HEK293T (cell line): ENCODE measurements at regions not wholly inside any gene's neighbourhood (a gene's known extent, or its start where the extent isn't known, plus 50 kb on each side); places are given as distances from the start of the nearest gene placed in this dataset.

Experiments
- CTCF ChIA-PET: fragments of 350-600 bp; formaldehyde crosslinking; extraction: SDS; loops from one replicate; lab custom pipeline; 2021; ENCODE audit warnings: antibody characterized with exemption, inconsistent platforms; lab: Yijun Ruan, JAX
- POLR2A ChIA-PET: fragments of 350-600 bp; formaldehyde crosslinking; extraction: SDS; loops from one replicate; lab custom pipeline; 2020; ENCODE audit warnings: antibody characterized with exemption, inconsistent platforms; lab: Yijun Ruan, JAX
- DNase-seq: peaks from one replicate; pipeline ENCODE4 v3.0.0; 2012; ENCODE audit warnings: mixed read lengths; ENCODE audit errors: extremely low spot score
- ARNT ChIP-seq: fragments of 450-650 bp; IDR thresholded peaks from 2 replicates; pipeline ENCODE4 v1.6.1; 2017; ENCODE audit warnings: mild to moderate bottlenecking
- BHLHE40 ChIP-seq: fragments of 450-650 bp; IDR thresholded peaks from 2 replicates; pipeline ENCODE4 v1.6.1; 2016; ENCODE audit warnings: mild to moderate bottlenecking, moderate library complexity, borderline replicate concordance
- CTBP1 ChIP-seq: fragments of 450-650 bp; IDR thresholded peaks from 2 replicates; pipeline ENCODE4 v1.6.1; 2016; ENCODE audit warnings: borderline replicate concordance
- ELF4 ChIP-seq: fragments of 450-650 bp; IDR thresholded peaks from 2 replicates; pipeline ENCODE4 v1.6.1; 2017; ENCODE audit warnings: antibody characterized with exemption
- FOXA1 ChIP-seq: fragments of 450-650 bp; IDR thresholded peaks from 2 replicates; pipeline ENCODE4 v1.6.1; 2016; ENCODE audit warnings: mild to moderate bottlenecking
- FOXK2 ChIP-seq: fragments of 450-650 bp; IDR thresholded peaks from 2 replicates; pipeline ENCODE4 v1.6.1; 2016; ENCODE audit warnings: mild to moderate bottlenecking
- FOXM1 ChIP-seq: fragments of 450-650 bp; IDR thresholded peaks from 2 replicates; pipeline ENCODE4 v1.6.1; 2017; ENCODE audit warnings: mild to moderate bottlenecking, borderline replicate concordance
- HDGF ChIP-seq: fragments of 450-650 bp; IDR thresholded peaks from 2 replicates; pipeline ENCODE4 v1.6.1; 2017; ENCODE audit warnings: antibody characterized with exemption, borderline replicate concordance
- L3MBTL2 ChIP-seq: fragments of 450-650 bp; conservative IDR thresholded peaks from 2 replicates; pipeline ENCODE4 v1.6.1; 2016; ENCODE audit warnings: mild to moderate bottlenecking
- LEF1 ChIP-seq: fragments of 450-650 bp; IDR thresholded peaks from 2 replicates; pipeline ENCODE4 v1.6.1; 2017; ENCODE audit warnings: mild to moderate bottlenecking, borderline replicate concordance
- NFRKB ChIP-seq: fragments of 450-650 bp; IDR thresholded peaks from 2 replicates; pipeline ENCODE4 v1.6.1; 2016; ENCODE audit warnings: mild to moderate bottlenecking, moderate library complexity
- PKNOX1 ChIP-seq: fragments of 450-650 bp; IDR thresholded peaks from 2 replicates; pipeline ENCODE4 v1.6.1; 2016
- SP1 ChIP-seq: fragments of 450-650 bp; IDR thresholded peaks from 2 replicates; pipeline ENCODE4 v1.6.1; 2017
- SUZ12 ChIP-seq: fragments of 450-650 bp; IDR thresholded peaks from 2 replicates; pipeline ENCODE4 v1.6.1; 2016; ENCODE audit warnings: mild to moderate bottlenecking
- TARDBP ChIP-seq: fragments of 450-650 bp; IDR thresholded peaks from 2 replicates; pipeline ENCODE4 v1.6.1; 2016
- ZNF384 ChIP-seq: fragments of 450-650 bp; IDR thresholded peaks from 2 replicates; pipeline ENCODE4 v1.6.1; 2016

- DNase-seq: no peak
- CTCF ChIA-PET: no interaction called here
- TF ChIP-seq L3MBTL2 (no peak), FOXK2 (no peak), FOXA1 (no peak), NFRKB (no peak), PKNOX1 (no peak)
- POLR2A ChIA-PET: no interaction called here
Observed at GRCh38 chr5:43873791-43874190, 270.8 kb downstream of the NNT start.

- POLR2A ChIA-PET: no interaction called here
- no peak for DNase-seq
- no peak for TF ChIP-seq SP1
- TF ChIP-seq ARNT: no peak
- TF ChIP-seq FOXA1: no peak
- no peak for TF ChIP-seq ELF4
- TF ChIP-seq HDGF: no peak
- TF ChIP-seq BHLHE40: no peak
- TF ChIP-seq FOXM1: no peak
- no peak for TF ChIP-seq PKNOX1
- no peak for TF ChIP-seq FOXK2
- TF ChIP-seq ZNF384: no peak
- no peak for TF ChIP-seq LEF1
- TF ChIP-seq SUZ12: no peak
- TF ChIP-seq CTBP1: no peak
- TF ChIP-seq NFRKB: no peak
- no peak for TF ChIP-seq TARDBP
- CTCF ChIA-PET: no interaction called here
Observed at GRCh38 chr5:43859309-43859708, 256.3 kb downstream of the NNT start.

GRCh38 chr5:43855452-43855851 lies 252.5 kb downstream of the NNT start:
- DNase-seq: no peak
- TF ChIP-seq L3MBTL2 (no peak), LEF1 (no peak), HDGF (no peak), SP1 (no peak), PKNOX1 (no peak), ZNF384 (no peak), CTBP1 (no peak), FOXK2 (no peak), ARNT (no peak), TARDBP (no peak)
- ChIA-PET POLR2A (no interaction called here), CTCF (interaction anchor here (0.6 kb wide), 1 partner anchor 68 kb away, joined by 3 read pairs; no protein-coding TSS in a partner anchor)

GRCh38 chr5:43854697-43855292 lies 251.8 kb downstream of the NNT start:
- ChIA-PET CTCF (no interaction called here), POLR2A (no interaction called here)
- no peak for DNase-seq
- TF ChIP-seq HDGF (no peak), FOXK2 (no peak), SP1 (no peak), FOXM1 (no peak), L3MBTL2 (no peak), CTBP1 (no peak), PKNOX1 (no peak), BHLHE40 (no peak), ELF4 (no peak), FOXA1 (no peak), ARNT (no peak), ZNF384 (no peak)

GRCh38 chr5:43852279-43852678 lies 249.3 kb downstream of the NNT start:
- ChIA-PET CTCF (no interaction called here), POLR2A (no interaction called here)
- DNase-seq: no peak
- no peak for TF ChIP-seq ARNT
- TF ChIP-seq FOXK2: no peak
- no peak for TF ChIP-seq ELF4
- no peak for TF ChIP-seq FOXA1
- no peak for TF ChIP-seq L3MBTL2

GRCh38 chr5:43851741-43852140 lies 248.8 kb downstream of the NNT start:
- TF ChIP-seq FOXK2 (no peak), LEF1 (no peak), ELF4 (no peak), HDGF (no peak), SP1 (no peak), PKNOX1 (no peak)
- DNase-seq: no peak
- POLR2A ChIA-PET: no interaction called here
- CTCF ChIA-PET: no interaction called here
